ENCODE measurements at regions not wholly inside any gene's neighbourhood (a gene's known extent, or its start where the extent isn't known, plus 50 kb on each side); places are given as distances from the start of the nearest gene placed in this dataset.

GRCh38 chr18:41842886-41843285 is 112.1 kb upstream of the PIK3C3 start:
- Histone ChIP-seq H3K4me3 (no peak overlapping the region), H3K4me1 (no peaks in the 10 kb centered on the region), H3K9me3 (no peaks in the 10 kb centered on the region), H3K27ac (no peak overlapping the region), H3K27me3 (replicated peaks in 1 of 7) (no peaks in the 10 kb centered on the region), H3K36me3 (no peaks in the 10 kb centered on the region)
- WGBS, 5 donors: 72 to 85% (median 74%) methylated on average over 3 of the region's 3 CpGs
- no peak for DNase-seq
- no peak for TF ChIP-seq POLR2A (IDR thresholded peaks at IDR 0.05)
- no peak for TF ChIP-seq POLR2AphosphoS5 (IDR thresholded peaks at IDR 0.05)
- TF ChIP-seq CTCF (IDR thresholded peaks at IDR 0.05 in 8 of 11, conservative IDR thresholded peaks at IDR 0.05 in 3 of 11): no peak
- intact Hi-C loops (cut with DNase I; ENCODE audit: low total_unique reads): no loop called here

- H3K27me3 ChIP-seq (replicated peaks in 1 of 7): no peaks in the 10 kb centered on the region
- DNase-seq: no peak
- no peak for TF ChIP-seq POLR2AphosphoS5 (IDR thresholded peaks at IDR 0.05)
- TF ChIP-seq CTCF (IDR thresholded peaks at IDR 0.05 in 8 of 11, conservative IDR thresholded peaks at IDR 0.05 in 3 of 11): no peak
- no peak for TF ChIP-seq POLR2A (IDR thresholded peaks at IDR 0.05)
- H3K36me3 ChIP-seq: no peaks in the 10 kb centered on the region
- H3K27ac ChIP-seq: no peak overlapping the region
- H3K4me3 ChIP-seq: no peak overlapping the region
- no peaks in the 10 kb centered on the region for H3K9me3 ChIP-seq
- 77 to 91% (median 86%) methylated on average over 10 of the region's 10 CpGs for WGBS, 5 donors
- no peaks in the 10 kb centered on the region for H3K4me1 ChIP-seq
- intact Hi-C loops (cut with DNase I; ENCODE audit: low total_unique reads): no loop called here
Measured at GRCh38 chr18:41829647-41830516, 125.2 kb upstream of the PIK3C3 start.

GRCh38 chr18:41828137-41828536 is 126.9 kb upstream of the PIK3C3 start:
- no peak overlapping the region for H3K4me3 ChIP-seq
- H3K27me3 ChIP-seq (replicated peaks in 1 of 7): no peaks in the 10 kb centered on the region
- H3K9me3 ChIP-seq: no peaks in the 10 kb centered on the region
- TF ChIP-seq POLR2A (IDR thresholded peaks at IDR 0.05) (no peak), POLR2AphosphoS5 (IDR thresholded peaks at IDR 0.05) (no peak), CTCF (IDR thresholded peaks at IDR 0.05 in 8 of 11, conservative IDR thresholded peaks at IDR 0.05 in 3 of 11) (no peak)
- no peaks in the 10 kb centered on the region for H3K36me3 ChIP-seq
- intact Hi-C loops (cut with DNase I; ENCODE audit: low total_unique reads): no loop called here
- 43 to 80% (median 69%) methylated on average over 2 of the region's 2 CpGs for WGBS, 5 donors
- no peak overlapping the region for H3K27ac ChIP-seq
- H3K4me1 ChIP-seq: no peaks in the 10 kb centered on the region
- no peak for DNase-seq

- TF ChIP-seq CTCF (IDR thresholded peaks at IDR 0.05 in 8 of 11, conservative IDR thresholded peaks at IDR 0.05 in 3 of 11) (no peak), POLR2AphosphoS5 (IDR thresholded peaks at IDR 0.05) (no peak), POLR2A (IDR thresholded peaks at IDR 0.05) (no peak)
- Histone ChIP-seq H3K9me3 (no peaks in the 10 kb centered on the region), H3K4me3 (no peak overlapping the region), H3K36me3 (no peaks in the 10 kb centered on the region), H3K27me3 (replicated peaks in 1 of 7) (no peaks in the 10 kb centered on the region), H3K4me1 (no peaks in the 10 kb centered on the region), H3K27ac (no peak overlapping the region)
- no peak for DNase-seq
- intact Hi-C loops (cut with DNase I; ENCODE audit: low total_unique reads): no loop called here
- whole genome bisulfite sequencing, 5 donors: 67 to 81% (median 74%) methylated on average over 3 of the region's 3 CpGs
Measured at GRCh38 chr18:41820784-41821183, 134.2 kb upstream of the PIK3C3 start.
